H9 (cell line): ENCODE measurements at regions not wholly inside any gene's neighbourhood (a gene's known extent, or its start where the extent isn't known, plus 50 kb on each side); places are given as distances from the start of the nearest gene placed in this dataset.
A peak's percentile ranks its signal among the peaks of the same experiment; 100 is the strongest.

ENCODE experiments used
- DNase-seq: peaks from one replicate; pipeline ENCODE4 v3.0.0-alpha.2; 2017
- H2AFZ ChIP-seq: one replicate; pipeline ENCODE4 v1.6.1; 2013; ENCODE audit warnings: mild to moderate bottlenecking, low read length, control low read depth, moderate library complexity
- H2AK5ac ChIP-seq: 2 replicates; pipeline ENCODE4 v1.6.1; 2013; ENCODE audit warnings: low read length, control low read depth, mixed read lengths; ENCODE audit not compliant: insufficient read length
- H2BK120ac ChIP-seq: one replicate; pipeline ENCODE4 v1.6.1; 2013; ENCODE audit warnings: low read depth, mild to moderate bottlenecking, low read length, control low read depth, inconsistent platforms; ENCODE audit not compliant: poor library complexity, severe bottlenecking
- H2BK12ac ChIP-seq: 2 replicates; pipeline ENCODE4 v1.6.1; 2013; ENCODE audit warnings: low read length, control low read depth, mixed read lengths, low read depth; ENCODE audit not compliant: insufficient read length
- H2BK15ac ChIP-seq: 2 replicates; pipeline ENCODE4 v1.6.1; 2013; ENCODE audit warnings: low read depth, low read length, control low read depth
- H2BK20ac ChIP-seq: one replicate; pipeline ENCODE4 v1.6.1; 2013; ENCODE audit warnings: low read depth, mild to moderate bottlenecking, low read length, control low read depth, inconsistent platforms; ENCODE audit not compliant: poor library complexity, severe bottlenecking
- H2BK5ac ChIP-seq: 2 replicates; pipeline ENCODE4 v1.6.1; 2013; ENCODE audit warnings: low read length, control low read depth, mixed read lengths; ENCODE audit not compliant: insufficient read length
- H3K14ac ChIP-seq: 2 replicates; pipeline ENCODE4 v1.6.1; 2013; ENCODE audit warnings: low read length, control low read depth; ENCODE audit not compliant: insufficient read depth
- H3K18ac ChIP-seq: 2 replicates; pipeline ENCODE4 v1.6.1; 2013; ENCODE audit warnings: low read depth, mild to moderate bottlenecking, mixed read lengths, low read length, control low read depth; ENCODE audit not compliant: insufficient read length
- H3K23ac ChIP-seq: 2 replicates; pipeline ENCODE4 v1.6.1; 2013; ENCODE audit warnings: low read length, control low read depth, mixed read lengths, low read depth; ENCODE audit not compliant: insufficient read length
- H3K23me2 ChIP-seq: 2 replicates; pipeline ENCODE4 v1.6.1; 2013; ENCODE audit warnings: low read depth, mild to moderate bottlenecking, mixed read lengths, low read length, control low read depth; ENCODE audit not compliant: insufficient read length, poor library complexity, severe bottlenecking
- H3K27ac ChIP-seq: 2 replicates; pipeline ENCODE4 v1.5.1; 2013; ENCODE audit warnings: low read length, control low read depth, mixed read lengths, low read depth; ENCODE audit not compliant: insufficient read length
- H3K27me3 ChIP-seq: 2 replicates; pipeline ENCODE4 v1.6.1; 2013; ENCODE audit warnings: low read length, control low read depth, inconsistent platforms; ENCODE audit not compliant: insufficient read depth
- H3K4ac ChIP-seq: 2 replicates; pipeline ENCODE4 v1.6.1; 2013; ENCODE audit warnings: low read depth, mild to moderate bottlenecking, control low read depth, inconsistent platforms, low read length, moderate library complexity
- H3K4me1 ChIP-seq: 2 replicates; pipeline ENCODE4 v1.6.1; 2013; ENCODE audit warnings: low read length, control low read depth, inconsistent platforms; ENCODE audit not compliant: insufficient read depth
- H3K4me2 ChIP-seq: 2 replicates; pipeline ENCODE4 v1.6.1; 2013; ENCODE audit warnings: low read length, control low read depth, mixed read lengths; ENCODE audit not compliant: insufficient read length, insufficient read depth
- H3K56ac ChIP-seq: 2 replicates; pipeline ENCODE4 v1.6.1; 2013; ENCODE audit warnings: low read depth, mild to moderate bottlenecking, mixed read lengths, low read length, control low read depth; ENCODE audit not compliant: insufficient read length
- H3K79me1 ChIP-seq: 2 replicates; pipeline ENCODE4 v1.6.1; 2013; ENCODE audit warnings: low read depth, mild to moderate bottlenecking, moderate library complexity, low read length, control low read depth, inconsistent platforms; ENCODE audit not compliant: insufficient read depth, poor library complexity, severe bottlenecking
- H3K79me2 ChIP-seq: 2 replicates; pipeline ENCODE4 v1.6.1; 2013; ENCODE audit warnings: low read length, control low read depth, inconsistent platforms; ENCODE audit not compliant: insufficient read depth
- H3K9ac ChIP-seq: 2 replicates; pipeline ENCODE4 v1.6.1; 2013; ENCODE audit warnings: low read length, control low read depth, mixed read lengths; ENCODE audit not compliant: insufficient read length; ENCODE audit errors: extremely low read depth
- H3K9me3 ChIP-seq: one replicate; pipeline ENCODE4 v1.6.1; 2013; ENCODE audit warnings: low read depth, low read length, inconsistent platforms; ENCODE audit not compliant: control insufficient read depth
- H3T11ph ChIP-seq: one replicate; pipeline ENCODE4 v1.6.1; 2013; ENCODE audit warnings: mild to moderate bottlenecking, low read length, control low read depth, inconsistent platforms
- H4K20me1 ChIP-seq: one replicate; pipeline ENCODE4 v1.6.1; 2013; ENCODE audit not compliant: control insufficient read depth, insufficient read length, insufficient read depth
- H4K5ac ChIP-seq: 2 replicates; pipeline ENCODE4 v1.6.1; 2013; ENCODE audit warnings: low read depth, mild to moderate bottlenecking, mixed read lengths, low read length, control low read depth; ENCODE audit not compliant: insufficient read length
- H4K8ac ChIP-seq: replicated peaks from 2 replicates; pipeline ENCODE4 v1.6.1; 2013; ENCODE audit warnings: low read length, control low read depth, mixed read lengths, low read depth; ENCODE audit not compliant: insufficient read length
- H4K91ac ChIP-seq: 2 replicates; pipeline ENCODE4 v1.6.1; 2013; ENCODE audit warnings: low read depth, mild to moderate bottlenecking, moderate library complexity, mixed read lengths, low read length, control low read depth; ENCODE audit not compliant: insufficient read length
- H3K27ac Mint-ChIP-seq, 3 experiments: 2 replicates in 2 of 3; 3 replicates in 1 of 3; pipeline ENCODE4 v1.8.0; 2020 to 2021; ENCODE audit warnings: mixed read lengths in 3 of 3, mild to moderate bottlenecking in 1 of 3, moderate library complexity in 1 of 3
- H3K27me3 Mint-ChIP-seq: 2 replicates; pipeline ENCODE4 v1.8.0; 2021; ENCODE audit warnings: low read depth, mild to moderate bottlenecking, moderate library complexity, mixed read lengths
- H3K36me3 Mint-ChIP-seq, 3 experiments: 2 replicates in 2 of 3; 3 replicates in 1 of 3; pipeline ENCODE4 v1.8.0; 2020 to 2021; ENCODE audit warnings: low read depth in 3 of 3, mixed read lengths in 3 of 3; ENCODE audit not compliant: insufficient read depth in 1 of 3
- H3K4me1 Mint-ChIP-seq, 2 experiments: 2 replicates each; pipeline ENCODE4 v1.8.0; 2020; ENCODE audit warnings: mixed read lengths in 2 of 2
- H3K4me3 Mint-ChIP-seq, 2 experiments: 2 replicates in 1 of 2; 3 replicates in 1 of 2; pipeline ENCODE4 v1.8.0; 2020 to 2021; ENCODE audit warnings: mild to moderate bottlenecking in 2 of 2, mixed read lengths in 2 of 2, moderate library complexity in 1 of 2
- H3K9me3 Mint-ChIP-seq, 2 experiments: 2 replicates in 1 of 2; 3 replicates in 1 of 2; pipeline ENCODE4 v1.8.0; 2020; ENCODE audit warnings: mild to moderate bottlenecking in 2 of 2, mixed read lengths in 2 of 2, moderate library complexity in 1 of 2
- WGBS: extraction: QIAGEN DNeasy Blood & Tissue Kit; methylation state at CpG from one replicate; pipeline ENCODE4 v1.1.7; 2013; ENCODE audit warnings: missing lambda C conversion rate, low lambda C conversion rate, mixed read lengths; ENCODE audit not compliant: insufficient read length; ENCODE audit errors: extremely low coverage; 5-methylcytosine and 5-hydroxymethylcytosine counted together
- TF ChIP-seq, protein P1 (sequence below): fragments of 200-600 bp; sonication (generic); conservative IDR thresholded peaks from 3 replicates; pipeline ENCODE4 v1.8.0; 2021; ENCODE audit warnings: antibody characterized with exemption, mild to moderate bottlenecking

DNA sequence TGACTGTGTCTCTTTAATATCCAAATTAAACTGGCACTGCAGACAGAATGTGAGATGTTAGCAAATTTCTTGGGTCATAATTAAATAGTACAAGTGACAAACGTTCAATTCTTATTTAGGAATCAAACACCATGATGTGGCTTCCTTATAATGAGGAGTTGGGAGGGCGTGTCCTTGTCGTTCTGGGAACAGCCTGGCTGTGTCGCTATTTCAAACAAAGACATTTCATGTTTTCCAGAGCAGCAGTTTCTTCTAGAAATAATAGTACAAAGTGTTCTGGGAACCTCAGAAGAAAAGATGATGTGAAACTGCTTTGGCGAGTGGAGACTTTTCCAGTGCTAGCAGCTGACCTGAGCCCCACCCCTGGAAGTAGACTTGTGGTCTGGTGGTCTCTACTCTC lies 301.7 kb upstream of the N4BP1 start:
- Histone ChIP-seq H2BK12ac (no peak overlapping the region), H4K91ac (no peak overlapping the region), H3K79me1 (no peaks in the 10 kb centered on the region), H3K9ac (no peak overlapping the region), H2AK5ac (no peak overlapping the region), H3K56ac (no peak overlapping the region), H4K8ac (no peak overlapping the region), H3K4ac (no peak overlapping the region), H3K14ac (no peak overlapping the region), H2BK120ac (no peak overlapping the region), H3K4me1 (no peaks in the 10 kb centered on the region; the same call in 1 of the 2 replicates), H2BK20ac (no peak overlapping the region), H3K79me2 (no peaks in the 10 kb centered on the region), H3K23me2 (no peaks in the 10 kb centered on the region), H3T11ph (no peak overlapping the region), H2BK15ac (no peak overlapping the region), H4K20me1 (no peaks in the 10 kb centered on the region), H3K9me3 (no peaks in the 10 kb centered on the region), H3K18ac (no peak overlapping the region), H3K27me3 (no peaks in the 10 kb centered on the region), H4K5ac (no peak overlapping the region), H2AFZ (no peak overlapping the region), H3K27ac (no peak overlapping the region), H3K4me2 (no peak overlapping the region), H3K23ac (no peak overlapping the region), H2BK5ac (no peak overlapping the region)
- Mint-ChIP-seq H3K9me3 (no peaks in the 10 kb centered on the region; a peak in 1 of 5 replicates), H3K27ac (peak overlapping the region in 1 of 3 experiments; percentile 15; a peak in 2 of 7 replicates), H3K27me3 (no peaks in the 10 kb centered on the region; the same call in 1 of the 2 replicates), H3K4me3 (no peak overlapping the region), H3K36me3 (no peaks in the 10 kb centered on the region), H3K4me1 (peaks cover 9 to 12% of the 10 kb centered on the region in 2 experiments)
- TF ChIP-seq, protein P1, sequence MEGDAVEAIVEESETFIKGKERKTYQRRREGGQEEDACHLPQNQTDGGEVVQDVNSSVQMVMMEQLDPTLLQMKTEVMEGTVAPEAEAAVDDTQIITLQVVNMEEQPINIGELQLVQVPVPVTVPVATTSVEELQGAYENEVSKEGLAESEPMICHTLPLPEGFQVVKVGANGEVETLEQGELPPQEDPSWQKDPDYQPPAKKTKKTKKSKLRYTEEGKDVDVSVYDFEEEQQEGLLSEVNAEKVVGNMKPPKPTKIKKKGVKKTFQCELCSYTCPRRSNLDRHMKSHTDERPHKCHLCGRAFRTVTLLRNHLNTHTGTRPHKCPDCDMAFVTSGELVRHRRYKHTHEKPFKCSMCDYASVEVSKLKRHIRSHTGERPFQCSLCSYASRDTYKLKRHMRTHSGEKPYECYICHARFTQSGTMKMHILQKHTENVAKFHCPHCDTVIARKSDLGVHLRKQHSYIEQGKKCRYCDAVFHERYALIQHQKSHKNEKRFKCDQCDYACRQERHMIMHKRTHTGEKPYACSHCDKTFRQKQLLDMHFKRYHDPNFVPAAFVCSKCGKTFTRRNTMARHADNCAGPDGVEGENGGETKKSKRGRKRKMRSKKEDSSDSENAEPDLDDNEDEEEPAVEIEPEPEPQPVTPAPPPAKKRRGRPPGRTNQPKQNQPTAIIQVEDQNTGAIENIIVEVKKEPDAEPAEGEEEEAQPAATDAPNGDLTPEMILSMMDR = peak; percentile 41
- no peak for DNase-seq
- WGBS = no CpG with 5 or more reads among the region's 5 CpGs
